Peyer's patch (tissue), 4 donors: ENCODE measurements at regions not wholly inside any gene's neighbourhood (a gene's known extent, or its start where the extent isn't known, plus 50 kb on each side); places are given as distances from the start of the nearest gene placed in this dataset.

ENCODE experiments used
- DNase-seq, 3 donors: peaks; one replicate each; pipeline ENCODE4 v3.0.0-alpha.2; 2017 to 2019
- H3K27ac ChIP-seq, 4 donors: fragments of 200-600 bp; sonication (generic); one replicate each; pipeline ENCODE4 v1.5.1; 2016 to 2019
- H3K27me3 ChIP-seq, 2 donors: fragments of 200-600 bp; sonication (generic); one replicate each; pipeline ENCODE4 v1.5.1; 2019
- H3K36me3 ChIP-seq, 3 donors: fragments of 200-600 bp; sonication (generic); one replicate each; pipeline ENCODE4 v1.5.1; 2016 to 2019
- H3K4me1 ChIP-seq, 4 donors: fragments of 200-600 bp; sonication (generic); one replicate each; pipeline ENCODE4 v1.5.1; 2016 to 2019
- H3K4me3 ChIP-seq, 4 donors: fragments of 200-600 bp; sonication (generic); 1 replicate in 3 of 4; 2 replicates in 1 of 4; pipeline ENCODE4 v1.5.1; 2016 to 2019; ENCODE audit warnings: mild to moderate bottlenecking in 1 of 4
- H3K9me3 ChIP-seq, 4 donors: fragments of 200-600 bp; sonication (generic); one replicate each; pipeline ENCODE4 v1.5.1; 2016 to 2019; ENCODE audit warnings: mild to moderate bottlenecking in 1 of 4
- POLR2A ChIP-seq, 2 donors: fragments of 450-650 bp; IDR thresholded peaks; one replicate each; pipeline ENCODE4 v1.5.1; 2017; ENCODE audit warnings: antibody characterized with exemption in 2 of 2, mild to moderate bottlenecking in 2 of 2, moderate library complexity in 2 of 2
- TF ChIP-seq, protein P1 (sequence below), 6 experiments: fragments of 450-650 bp in 4 of 6; fragments of 200-600 bp in 2 of 6; sonication (generic) in 1 of 6; IDR thresholded peaks; one replicate each; pipeline ENCODE4 v1.5.1; 2017 to 2019; ENCODE audit warnings: antibody characterized with exemption in 6 of 6, mild to moderate bottlenecking in 3 of 6, moderate library complexity in 1 of 6

DNA sequence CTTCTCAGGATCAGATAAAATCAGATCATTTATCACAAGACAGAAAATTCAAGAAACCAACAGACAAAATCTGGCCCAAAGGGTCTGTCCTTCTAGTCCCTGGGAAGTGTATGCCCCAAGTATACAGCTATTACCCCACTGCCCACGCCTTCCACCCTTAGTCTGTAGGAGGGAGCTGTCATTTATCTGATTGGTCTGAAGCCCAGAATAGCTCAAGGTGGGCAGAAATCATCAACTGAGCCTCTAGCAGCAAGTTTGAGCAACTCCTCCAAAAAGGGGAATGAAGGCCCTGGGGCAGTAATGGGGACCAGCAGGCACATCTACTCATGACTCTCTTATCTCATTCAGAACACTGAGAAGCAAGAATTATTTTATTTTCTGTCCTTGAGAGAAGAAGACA is 126.9 kb downstream of the MATN1 start:
- H3K27me3 ChIP-seq, result peaks cover 0 to 4% of the 10 kb centered on the region in 2 donors
- no peaks in the 10 kb centered on the region for H3K36me3 ChIP-seq
- no peak overlapping the region for H3K27ac ChIP-seq
- H3K4me1 ChIP-seq, result no peaks in the 10 kb centered on the region
- TF ChIP-seq, protein P1, sequence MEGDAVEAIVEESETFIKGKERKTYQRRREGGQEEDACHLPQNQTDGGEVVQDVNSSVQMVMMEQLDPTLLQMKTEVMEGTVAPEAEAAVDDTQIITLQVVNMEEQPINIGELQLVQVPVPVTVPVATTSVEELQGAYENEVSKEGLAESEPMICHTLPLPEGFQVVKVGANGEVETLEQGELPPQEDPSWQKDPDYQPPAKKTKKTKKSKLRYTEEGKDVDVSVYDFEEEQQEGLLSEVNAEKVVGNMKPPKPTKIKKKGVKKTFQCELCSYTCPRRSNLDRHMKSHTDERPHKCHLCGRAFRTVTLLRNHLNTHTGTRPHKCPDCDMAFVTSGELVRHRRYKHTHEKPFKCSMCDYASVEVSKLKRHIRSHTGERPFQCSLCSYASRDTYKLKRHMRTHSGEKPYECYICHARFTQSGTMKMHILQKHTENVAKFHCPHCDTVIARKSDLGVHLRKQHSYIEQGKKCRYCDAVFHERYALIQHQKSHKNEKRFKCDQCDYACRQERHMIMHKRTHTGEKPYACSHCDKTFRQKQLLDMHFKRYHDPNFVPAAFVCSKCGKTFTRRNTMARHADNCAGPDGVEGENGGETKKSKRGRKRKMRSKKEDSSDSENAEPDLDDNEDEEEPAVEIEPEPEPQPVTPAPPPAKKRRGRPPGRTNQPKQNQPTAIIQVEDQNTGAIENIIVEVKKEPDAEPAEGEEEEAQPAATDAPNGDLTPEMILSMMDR (IDR thresholded peaks at IDR 0.05), result no peak
- no peak for TF ChIP-seq POLR2A (IDR thresholded peaks at IDR 0.05)
- no peaks in the 10 kb centered on the region for H3K9me3 ChIP-seq
- no peak for DNase-seq
- H3K4me3 ChIP-seq, result no peak overlapping the region

DNA sequence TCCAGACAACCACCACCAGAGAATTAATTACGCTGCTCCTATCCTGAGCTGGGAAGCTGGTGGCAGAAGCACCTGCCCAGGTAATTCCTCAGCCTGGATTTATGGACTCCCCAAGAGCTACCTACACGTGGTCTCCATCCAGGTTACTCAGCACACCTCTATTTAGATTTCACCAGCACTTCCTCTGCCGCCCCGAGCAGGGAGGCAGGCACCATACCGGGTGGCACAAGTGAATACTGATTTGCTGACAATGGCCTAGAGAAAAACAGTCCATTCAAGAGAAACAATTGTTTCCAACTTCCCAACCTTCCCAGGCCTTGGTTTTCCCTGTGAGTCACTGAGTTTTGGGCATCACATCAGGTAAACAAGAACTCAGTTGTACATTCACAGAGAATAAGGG is 134.3 kb downstream of the MATN1 start:
- no peak for DNase-seq
- TF ChIP-seq, protein P1 (IDR thresholded peaks at IDR 0.05), result no peak
- TF ChIP-seq POLR2A (IDR thresholded peaks at IDR 0.05), result no peak
- Histone ChIP-seq H3K27me3 (no peaks in the 10 kb centered on the region), H3K4me1 (no peaks in the 10 kb centered on the region), H3K9me3 (no peaks in the 10 kb centered on the region), H3K27ac (no peak overlapping the region), H3K4me3 (no peak overlapping the region), H3K36me3 (no peaks in the 10 kb centered on the region)

DNA sequence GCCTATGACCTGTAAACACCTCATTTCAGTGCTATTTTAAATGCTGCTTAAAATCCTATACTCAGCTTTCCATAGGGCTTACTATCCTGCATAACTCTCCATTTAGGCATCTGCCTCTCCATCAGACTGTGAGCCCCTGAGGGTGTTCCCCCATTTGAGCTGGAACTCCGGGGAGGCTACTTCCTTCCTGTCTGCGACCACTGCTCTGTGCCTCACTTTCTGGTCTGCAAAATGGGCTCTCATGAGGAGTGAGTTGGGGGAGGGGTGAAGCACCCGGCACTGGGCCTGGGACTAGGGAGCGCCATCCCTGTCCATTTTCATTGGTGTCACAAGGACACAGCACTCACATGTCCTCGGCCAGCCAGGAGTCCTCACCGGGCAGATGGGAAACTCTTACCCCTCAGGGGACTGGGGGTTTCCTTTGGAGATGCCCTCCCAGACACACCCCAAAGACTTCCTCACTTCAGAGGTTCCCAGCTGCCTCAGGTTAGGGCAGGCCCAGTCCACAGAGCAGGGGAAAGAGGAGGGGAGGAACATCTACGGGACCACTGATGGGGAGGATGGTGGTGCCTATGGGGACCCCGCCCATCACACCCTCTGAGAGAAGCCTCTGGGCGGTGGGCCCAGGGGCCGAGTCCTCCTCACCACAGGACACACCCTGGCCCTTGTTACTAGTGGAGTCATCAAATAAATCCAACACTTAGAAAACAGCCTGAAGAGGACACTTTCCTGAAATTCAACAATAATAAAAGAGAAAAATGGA is 134.9 kb downstream of the MATN1 start:
- Histone ChIP-seq H3K27ac (no peak overlapping the region), H3K4me1 (no peaks in the 10 kb centered on the region), H3K9me3 (no peaks in the 10 kb centered on the region), H3K4me3 (no peak overlapping the region), H3K36me3 (no peaks in the 10 kb centered on the region), H3K27me3 (no peaks in the 10 kb centered on the region)
- DNase-seq, result peak in 1 of 3 donors; percentile 15
- TF ChIP-seq POLR2A (IDR thresholded peaks at IDR 0.05), result no peak
- TF ChIP-seq, protein P1 (IDR thresholded peaks at IDR 0.05), result no peak

DNA sequence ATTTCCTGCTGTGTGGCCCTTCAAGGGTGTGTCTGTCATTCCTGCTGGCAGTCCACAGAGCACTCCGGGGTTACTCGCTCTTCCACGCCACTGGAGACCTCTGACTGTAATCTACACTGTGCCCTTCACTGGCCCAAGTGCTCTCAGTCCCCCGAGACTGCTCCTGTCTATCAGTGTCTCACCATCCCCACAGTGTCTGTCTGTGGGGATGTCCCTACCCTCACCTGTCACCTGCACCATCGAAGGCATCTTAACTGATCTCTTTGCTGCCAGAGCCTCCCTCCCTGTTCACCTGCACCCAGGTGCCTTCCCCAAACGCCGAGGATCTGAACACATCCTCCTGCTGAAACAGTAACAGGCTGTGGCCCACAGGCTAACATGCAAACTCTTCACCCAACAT is 136.7 kb downstream of the MATN1 start:
- DNase-seq, result no peak
- TF ChIP-seq, protein P1 (IDR thresholded peaks at IDR 0.05), result no peak
- no peak for TF ChIP-seq POLR2A (IDR thresholded peaks at IDR 0.05)
- Histone ChIP-seq H3K4me1 (no peaks in the 10 kb centered on the region), H3K27ac (no peak overlapping the region), H3K27me3 (no peaks in the 10 kb centered on the region), H3K9me3 (no peaks in the 10 kb centered on the region), H3K4me3 (no peak overlapping the region), H3K36me3 (no peaks in the 10 kb centered on the region)

DNA sequence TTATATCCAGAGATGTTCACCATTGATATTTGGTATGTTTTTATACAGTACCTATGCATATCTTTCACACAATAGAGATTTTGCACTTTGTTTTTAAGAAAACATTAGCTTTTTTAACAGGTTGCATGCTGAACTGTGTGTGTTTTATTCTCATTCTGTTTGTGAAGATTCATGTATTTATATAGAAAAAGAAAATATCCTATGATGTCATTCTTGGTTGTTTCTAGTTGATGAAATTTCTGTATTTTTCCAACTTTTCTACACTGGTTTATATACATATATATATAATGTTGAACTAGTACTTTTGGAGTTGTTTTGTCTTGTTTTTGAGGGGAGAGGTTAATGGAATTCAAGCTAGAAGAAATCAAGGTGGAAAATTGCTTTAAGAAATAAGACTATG is 143.8 kb downstream of the MATN1 start:
- no peaks in the 10 kb centered on the region for H3K27me3 ChIP-seq
- no peak overlapping the region for H3K27ac ChIP-seq
- TF ChIP-seq, protein P1 (IDR thresholded peaks at IDR 0.05), result no peak
- no peak for TF ChIP-seq POLR2A (IDR thresholded peaks at IDR 0.05)
- H3K9me3 ChIP-seq, result no peaks in the 10 kb centered on the region
- no peak overlapping the region for H3K4me3 ChIP-seq
- DNase-seq, result no peak
- H3K36me3 ChIP-seq, result no peaks in the 10 kb centered on the region
- H3K4me1 ChIP-seq, result no peaks in the 10 kb centered on the region
